Erythroblast (primary cell): ENCODE measurements at regions not wholly inside any gene's neighbourhood (a gene's known extent, or its start where the extent isn't known, plus 50 kb on each side); places are given as distances from the start of the nearest gene placed in this dataset.
"Not testable (repeated sequence)": the region's sequence is repeated elsewhere in the genome, so short reads cannot be mapped to it uniquely, and the experiment has no call there.

Source experiments
- GATA1 ChIP-seq: IDR thresholded peaks from 2 replicates; pipeline ENCODE4 v1.6.1; 2011; ENCODE audit warnings: low read depth, mild to moderate bottlenecking, control low read depth, low read length, moderate library complexity
- POLR2A ChIP-seq: IDR thresholded peaks from 2 replicates; pipeline ENCODE4 v1.6.1; 2011; ENCODE audit warnings: mild to moderate bottlenecking, low read length

DNA sequence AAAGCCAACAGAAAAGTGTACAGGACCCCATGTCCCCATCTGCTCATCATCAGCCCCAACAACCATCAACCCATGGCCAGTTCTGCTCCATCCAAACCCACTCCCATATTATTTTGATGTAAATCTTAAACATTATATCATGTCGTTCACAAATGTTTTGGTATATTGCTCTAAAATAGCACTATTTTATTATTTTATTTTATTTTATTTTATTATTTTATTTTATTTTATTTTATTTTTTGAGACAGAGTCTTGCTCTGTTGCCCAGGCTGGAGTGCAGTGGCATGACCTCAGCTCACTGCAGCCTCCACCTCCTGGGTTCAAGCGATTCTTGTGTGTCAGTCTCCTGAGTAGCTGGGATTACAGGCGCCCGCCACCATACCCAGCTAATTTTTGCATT, 72.0 kb upstream of the RALGAPA2 start:
- TF ChIP-seq POLR2A, GATA1: not testable (repeated sequence)
